SK-N-SH (cell line): ENCODE measurements at regions not wholly inside any gene's neighbourhood (a gene's known extent, or its start where the extent isn't known, plus 50 kb on each side); places are given as distances from the start of the nearest gene placed in this dataset.

Source experiments
- CTCF ChIA-PET: fragments of 300-600, 350-600 bp; formaldehyde crosslinking; extraction: SDS; loops from one replicate; lab custom pipeline; 2021; lab: Yijun Ruan, JAX
- POLR2A ChIA-PET: fragments of 350-600 bp; sonication (Branson Sonifier 250); formaldehyde crosslinking; extraction: SDS; loops from one replicate; lab custom pipeline; 2020; ENCODE audit warnings: antibody characterized with exemption, inconsistent platforms; lab: Yijun Ruan, JAX
- DNase-seq: peaks from one replicate; pipeline ENCODE4 v3.0.0; 2012
- H2AFZ ChIP-seq: fragments of 200-600 bp; sonication (generic); 2 replicates; pipeline ENCODE4 v1.8.1; 2016; ENCODE audit warnings: antibody characterized with exemption, mild to moderate bottlenecking, low read depth
- H3F3A ChIP-seq: fragments of 200-600 bp; sonication (generic); replicated peaks from 2 replicates; pipeline ENCODE3; 2016; ENCODE audit warnings: antibody characterized with exemption, mild to moderate bottlenecking; ENCODE audit not compliant: insufficient read depth
- H3K27ac ChIP-seq, 2 experiments: fragments of 200-500 bp in 1 of 2; fragments of 200-600 bp in 1 of 2; sonication (Bioruptor generic) in 1 of 2; sonication (generic), shearing (Covaris generic) in 1 of 2; 2 replicates each; pipeline versions ENCODE4 v1.5.1 to v1.6.1; 2014 to 2016; ENCODE audit warnings: low read depth in 2 of 2, inconsistent platforms in 1 of 2, low read length in 1 of 2, mild to moderate bottlenecking in 1 of 2, mixed read lengths in 1 of 2
- H3K27me3 ChIP-seq: fragments of 200-600 bp; sonication (generic), shearing (Covaris generic); 2 replicates; pipeline ENCODE4 v1.6.1; 2016; ENCODE audit warnings: mixed run types; ENCODE audit not compliant: insufficient read depth
- H3K36me3 ChIP-seq, 2 experiments: fragments of 200-500 bp in 1 of 2; fragments of 200-600 bp in 1 of 2; sonication (Bioruptor generic) in 1 of 2; sonication (generic) in 1 of 2; replicated peaks in 1 of 2; 2 replicates each; pipeline versions ENCODE3 to v1.5.1; 2014 to 2016; ENCODE audit warnings: low read length in 1 of 2, mild to moderate bottlenecking in 1 of 2; ENCODE audit not compliant: insufficient read depth in 2 of 2, control insufficient read depth in 1 of 2
- H3K4me1 ChIP-seq, 2 experiments: fragments of 200-500 bp in 1 of 2; fragments of 200-600 bp in 1 of 2; sonication (Bioruptor generic) in 1 of 2; sonication (generic), shearing (Covaris generic) in 1 of 2; 2 replicates each; pipeline versions ENCODE4 v1.5.1 to v1.6.1; 2014 to 2016; ENCODE audit warnings: low read depth in 1 of 2, low read length in 1 of 2, mixed run types in 1 of 2; ENCODE audit not compliant: insufficient read depth in 2 of 2, control insufficient read depth in 1 of 2
- H3K4me2 ChIP-seq: fragments of 200-600 bp; sonication (generic), shearing (Covaris generic); 2 replicates; pipeline ENCODE4 v1.6.1; 2017; ENCODE audit warnings: mixed run types
- H3K4me3 ChIP-seq, 2 experiments: fragments of 200-500 bp in 1 of 2; fragments of 200-600 bp in 1 of 2; sonication (Bioruptor generic) in 1 of 2; sonication (generic), shearing (Covaris generic) in 1 of 2; 2 replicates each; pipeline versions ENCODE4 v1.5.1 to v1.8.1; 2014 to 2016; ENCODE audit warnings: low read depth in 2 of 2, inconsistent platforms in 1 of 2, low read length in 1 of 2, mild to moderate bottlenecking in 1 of 2, mixed read lengths in 1 of 2, moderate library complexity in 1 of 2
- H3K79me2 ChIP-seq: fragments of 200-600 bp; sonication (generic); 2 replicates; pipeline ENCODE4 v1.8.1; 2017; ENCODE audit warnings: mild to moderate bottlenecking; ENCODE audit not compliant: insufficient read depth
- H3K9ac ChIP-seq: fragments of 200-600 bp; sonication (generic); 2 replicates; pipeline ENCODE4 v1.6.1; 2017; ENCODE audit warnings: mixed run types
- H3K9me2 ChIP-seq: fragments of 200-600 bp; sonication (generic); 2 replicates; pipeline ENCODE4 v1.6.1; 2017; ENCODE audit warnings: mixed run types
- H3K9me3 ChIP-seq: fragments of 200-600 bp; sonication (generic); 2 replicates; pipeline ENCODE4 v1.6.1; 2017; ENCODE audit warnings: mixed run types, mild to moderate bottlenecking, moderate library complexity
- H4K20me1 ChIP-seq: fragments of 200-600 bp; sonication (generic); 2 replicates; pipeline ENCODE4 v1.6.1; 2017; ENCODE audit warnings: mild to moderate bottlenecking, mixed run types; ENCODE audit not compliant: insufficient read depth
- ELF1 ChIP-seq: IDR thresholded peaks from 2 replicates; pipeline ENCODE4 v1.4.0; 2012
- EP300 ChIP-seq, 2 experiments: IDR thresholded peaks; 2 replicates each; pipeline versions ENCODE4 v1.4.0 to v1.6.1; 2012; ENCODE audit warnings: borderline replicate concordance in 1 of 2, low read depth in 1 of 2, low read length in 1 of 2
- EZH2phosphoT487 ChIP-seq: fragments of 200-600 bp; sonication (generic); IDR thresholded peaks from 2 replicates; pipeline ENCODE4 v1.6.1; 2017; ENCODE audit warnings: low read depth, mixed run types, mild to moderate bottlenecking, antibody characterized with exemption, moderate library complexity, borderline replicate concordance
- FOXJ3 ChIP-seq: sonication (generic); formaldehyde crosslinking; IDR thresholded peaks from 2 replicates; pipeline ENCODE4 v1.5.1; 2020; ENCODE audit warnings: mild to moderate bottlenecking, missing genetic modification reagents
- FOXM1 ChIP-seq: IDR thresholded peaks from 2 replicates; pipeline ENCODE4 v1.4.0; 2012; ENCODE audit warnings: low read depth, mild to moderate bottlenecking
- GABPA ChIP-seq: IDR thresholded peaks from 2 replicates; pipeline ENCODE4 v1.4.0; 2012; ENCODE audit warnings: low read depth, mild to moderate bottlenecking
- GATA2 ChIP-seq: sonication (generic); formaldehyde crosslinking; IDR thresholded peaks from 2 replicates; pipeline ENCODE4 v1.5.0; 2020; ENCODE audit warnings: mild to moderate bottlenecking, missing genetic modification reagents
- IRF3 ChIP-seq: fragments of 150-350 bp; IDR thresholded peaks from 2 replicates; pipeline ENCODE4 v1.6.1; 2016; ENCODE audit warnings: mild to moderate bottlenecking, low read depth, low read length
- JUND ChIP-seq: IDR thresholded peaks from 2 replicates; pipeline ENCODE4 v1.4.0; 2012
- MEF2A ChIP-seq: IDR thresholded peaks from 2 replicates; pipeline ENCODE4 v1.4.0; 2012; ENCODE audit warnings: low read depth, borderline replicate concordance
- NFIC ChIP-seq: IDR thresholded peaks from 2 replicates; pipeline ENCODE4 v1.4.0; 2012; ENCODE audit warnings: borderline replicate concordance
- PBX3 ChIP-seq: IDR thresholded peaks from 2 replicates; pipeline ENCODE4; 2012
- POLR2AphosphoS5 ChIP-seq: IDR thresholded peaks from 2 replicates; pipeline ENCODE4 v1.6.1; 2012; ENCODE audit warnings: low read depth, low read length
- RCOR1 ChIP-seq: fragments of 150-350 bp; IDR thresholded peaks from 2 replicates; pipeline ENCODE4 v1.6.1; 2017; ENCODE audit warnings: antibody characterized with exemption, low read length
- RXRA ChIP-seq: IDR thresholded peaks from 2 replicates; pipeline ENCODE4 v1.4.0; 2012; ENCODE audit warnings: low read depth, mild to moderate bottlenecking, borderline replicate concordance
- SMC3 ChIP-seq: IDR thresholded peaks from 2 replicates; pipeline ENCODE4 v1.6.1; 2012; ENCODE audit warnings: low read depth, low read length, improper control_type of control experiment
- TCF12 ChIP-seq: IDR thresholded peaks from 2 replicates; pipeline ENCODE4 v1.4.0; 2012
- TEAD4 ChIP-seq: IDR thresholded peaks from 2 replicates; pipeline ENCODE4 v1.4.0; 2012; ENCODE audit warnings: mild to moderate bottlenecking, borderline replicate concordance; ENCODE audit not compliant: insufficient read depth
- WGBS: methylation state at CpG from one replicate; pipeline ENCODE4 v1.1.6; 2017; ENCODE audit warnings: low lambda C conversion rate; 5-methylcytosine and 5-hydroxymethylcytosine counted together
- TF ChIP-seq, protein P1 (sequence below): fragments of 150-350 bp; IDR thresholded peaks from 2 replicates; pipeline ENCODE4 v1.6.1; 2017; ENCODE audit warnings: antibody characterized with exemption, low read length, low read depth, borderline replicate concordance
- TF ChIP-seq, protein P2 (sequence below): IDR thresholded peaks from 2 replicates; pipeline ENCODE4 v1.4.0; 2012; ENCODE audit warnings: low read depth

GRCh38 chr5:172523146-172523745, 68.9 kb upstream of the SH3PXD2B start:
- DNase-seq, result no peak
- TF ChIP-seq SMC3 (no peak), EZH2phosphoT487 (no peak), TEAD4 (no peak), RCOR1 (no peak), POLR2AphosphoS5 (no peak), TCF12 (no peak), NFIC (no peak), GATA2 (CRISPR knock-in tag) (no peak), ELF1 (no peak), EP300 (IDR thresholded peaks at IDR 0.05; ENCODE audit: borderline replicate concordance in 1 of 2, low read depth in 1 of 2, low read length in 1 of 2) (no peak), PBX3 (no peak), IRF3 (no peak), GABPA (no peak), MEF2A (no peak), RXRA (no peak), JUND (no peak), FOXJ3 (CRISPR knock-in tag) (no peak), FOXM1 (no peak)
- TF ChIP-seq, protein P1, sequence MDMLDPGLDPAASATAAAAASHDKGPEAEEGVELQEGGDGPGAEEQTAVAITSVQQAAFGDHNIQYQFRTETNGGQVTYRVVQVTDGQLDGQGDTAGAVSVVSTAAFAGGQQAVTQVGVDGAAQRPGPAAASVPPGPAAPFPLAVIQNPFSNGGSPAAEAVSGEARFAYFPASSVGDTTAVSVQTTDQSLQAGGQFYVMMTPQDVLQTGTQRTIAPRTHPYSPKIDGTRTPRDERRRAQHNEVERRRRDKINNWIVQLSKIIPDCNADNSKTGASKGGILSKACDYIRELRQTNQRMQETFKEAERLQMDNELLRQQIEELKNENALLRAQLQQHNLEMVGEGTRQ, result no peak
- TF ChIP-seq, protein P2, sequence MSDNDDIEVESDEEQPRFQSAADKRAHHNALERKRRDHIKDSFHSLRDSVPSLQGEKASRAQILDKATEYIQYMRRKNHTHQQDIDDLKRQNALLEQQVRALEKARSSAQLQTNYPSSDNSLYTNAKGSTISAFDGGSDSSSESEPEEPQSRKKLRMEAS, result no peak
- peaks cover 0 to 7% of the 10 kb centered on the region in 2 experiments; a peak in 1 of 4 replicates for H3K4me1 ChIP-seq
- no peaks in the 10 kb centered on the region for H3K9me2 ChIP-seq
- no peaks in the 10 kb centered on the region for H3K9me3 ChIP-seq
- no peaks in the 10 kb centered on the region for H3K79me2 ChIP-seq
- ChIA-PET CTCF (no interaction called here), POLR2A (no interaction called here)
- H3K4me3 ChIP-seq, result no peak overlapping the region
- no peak overlapping the region for H3K9ac ChIP-seq
- no peak overlapping the region for H2AFZ ChIP-seq
- peaks cover 5% of the 10 kb centered on the region; the same call in 1 of the 2 replicates for H3K27me3 ChIP-seq
- H3F3A ChIP-seq, result no peaks in the 10 kb centered on the region
- H3K36me3 ChIP-seq, result no peaks in the 10 kb centered on the region
- H3K4me2 ChIP-seq, result no peak overlapping the region
- H4K20me1 ChIP-seq, result no peaks in the 10 kb centered on the region
- no peak overlapping the region for H3K27ac ChIP-seq
- 55% methylated on average over 6 of the region's 6 CpGs for WGBS
